H1 (cell line): ENCODE measurements at regions not wholly inside any gene's neighbourhood (a gene's known extent, or its start where the extent isn't known, plus 50 kb on each side); places are given as distances from the start of the nearest gene placed in this dataset.

Experiments used
- CTCF ChIA-PET: fragments of 300-600 bp; sonication (Branson Sonifier 250); formaldehyde crosslinking; loops from one replicate; lab custom pipeline; 2021; ENCODE audit not compliant: partially characterized antibody; lab: Charles Lee
- POLR2A ChIA-PET: fragments of 300-600 bp; sonication (Branson Sonifier 250); formaldehyde crosslinking; loops from one replicate; lab custom pipeline; 2021; ENCODE audit warnings: inconsistent platforms; ENCODE audit not compliant: partially characterized antibody; lab: Charles Lee
- DNase-seq, 2 experiments: peaks; one replicate each; pipeline versions ENCODE4 v3.0.0 to v3.0.0-alpha.2; 2010 to 2022; ENCODE audit warnings: low spot score in 2 of 2, low read depth in 1 of 2, mixed read lengths in 1 of 2
- FAIRE-seq: peaks from 2 replicates; lab custom pipeline; 2011; peaks lifted over from hg19 to GRCh38; lab: Jason Lieb, UNC
- H2AFZ ChIP-seq: 2 replicates; pipeline ENCODE4 v1.8.1; 2012; ENCODE audit warnings: low read length, inconsistent platforms
- H2AK5ac ChIP-seq: 2 replicates; pipeline ENCODE4 v1.6.1; 2013; ENCODE audit warnings: low read depth, low read length
- H2BK120ac ChIP-seq: replicated peaks from 2 replicates; pipeline ENCODE3; 2013; ENCODE audit warnings: low read depth, low read length, inconsistent platforms
- H2BK12ac ChIP-seq: 2 replicates; pipeline ENCODE4 v1.6.1; 2013; ENCODE audit warnings: low read depth, low read length
- H2BK15ac ChIP-seq: 2 replicates; pipeline ENCODE4 v1.6.1; 2013; ENCODE audit warnings: low read length
- H2BK20ac ChIP-seq: 2 replicates; pipeline ENCODE4 v1.6.1; 2013; ENCODE audit warnings: low read length
- H2BK5ac ChIP-seq: 2 replicates; pipeline ENCODE4 v1.6.1; 2013; ENCODE audit warnings: low read depth, low read length
- H3K14ac ChIP-seq: 2 replicates; pipeline ENCODE4 v1.6.1; 2013; ENCODE audit warnings: inconsistent platforms; ENCODE audit not compliant: insufficient read length
- H3K18ac ChIP-seq: 2 replicates; pipeline ENCODE4 v1.6.1; 2013; ENCODE audit warnings: low read length; ENCODE audit errors: extremely low read depth
- H3K23ac ChIP-seq: 2 replicates; pipeline ENCODE4 v1.6.1; 2013; ENCODE audit warnings: inconsistent platforms; ENCODE audit not compliant: insufficient read length
- H3K23me2 ChIP-seq: 2 replicates; pipeline ENCODE4 v1.6.1; 2013; ENCODE audit warnings: low read depth, low read length
- H3K27ac ChIP-seq: 2 replicates; pipeline ENCODE4 v1.6.1; 2011; ENCODE audit warnings: low read depth, low read length, inconsistent platforms
- H3K27me3 ChIP-seq, 4 experiments: replicated peaks in 1 of 4; 1 replicate in 1 of 4; 2 replicates in 3 of 4; pipeline versions ENCODE4 v1.6.1 to v1.8.1; 2011 to 2013; ENCODE audit warnings: low read length in 3 of 4, mild to moderate bottlenecking in 3 of 4, inconsistent platforms in 2 of 4, mixed read lengths in 2 of 4, moderate library complexity in 1 of 4; ENCODE audit not compliant: control insufficient read depth in 3 of 4, insufficient read depth in 3 of 4; ENCODE audit errors: extremely low read depth in 1 of 4
- H3K36me3 ChIP-seq, 4 experiments: 2 replicates each; pipeline versions ENCODE4 v1.6.1 to v1.8.1; 2011 to 2013; ENCODE audit warnings: mild to moderate bottlenecking in 4 of 4, low read length in 3 of 4, moderate library complexity in 2 of 4, control low read depth in 1 of 4, inconsistent platforms in 1 of 4; ENCODE audit not compliant: insufficient read depth in 4 of 4, control insufficient read depth in 2 of 4
- H3K4ac ChIP-seq: replicated peaks from 2 replicates; pipeline ENCODE3; 2013; ENCODE audit warnings: low read length, low read depth, mixed read lengths, inconsistent platforms; ENCODE audit not compliant: insufficient read length
- H3K4me1 ChIP-seq, 4 experiments: replicated peaks in 1 of 4; 1 replicate in 1 of 4; 2 replicates in 3 of 4; pipeline versions ENCODE4 v1.6.1 to v1.8.1; 2011 to 2013; ENCODE audit warnings: low read length in 3 of 4, inconsistent platforms in 2 of 4, mixed read lengths in 1 of 4; ENCODE audit not compliant: insufficient read depth in 4 of 4, control insufficient read depth in 3 of 4
- H3K4me2 ChIP-seq, 2 experiments: 2 replicates each; pipeline versions ENCODE4 v1.6.1 to v1.8.1; 2011 to 2013; ENCODE audit warnings: low read depth in 2 of 2, low read length in 2 of 2, control low read depth in 1 of 2, inconsistent platforms in 1 of 2, mild to moderate bottlenecking in 1 of 2; ENCODE audit not compliant: insufficient read depth in 1 of 2
- H3K4me3 ChIP-seq, 4 experiments: fragments of 200-600, 300-600 bp in 1 of 4; sonication (generic), shearing (Covaris generic), sonication (Bioruptor Twin) in 1 of 4; 2 replicates each; pipeline versions ENCODE4 v1.5.1 to v1.8.1; 2011 to 2016; ENCODE audit warnings: low read length in 4 of 4, low read depth in 3 of 4, control low read depth in 2 of 4, inconsistent platforms in 2 of 4, mild to moderate bottlenecking in 2 of 4, mixed read lengths in 1 of 4, moderate library complexity in 1 of 4; ENCODE audit not compliant: insufficient read depth in 2 of 4; ENCODE audit errors: extremely low read depth in 1 of 4
- H3K56ac ChIP-seq: replicated peaks from 2 replicates; pipeline ENCODE3; 2013; ENCODE audit warnings: low read depth, mild to moderate bottlenecking, mixed read lengths, low read length, inconsistent platforms; ENCODE audit not compliant: insufficient read length
- H3K79me1 ChIP-seq: 2 replicates; pipeline ENCODE4 v1.6.1; 2013; ENCODE audit warnings: low read depth, low read length, control low read depth
- H3K79me2 ChIP-seq, 2 experiments: 2 replicates each; pipeline versions ENCODE4 v1.6.1 to v1.8.1; 2012 to 2013; ENCODE audit warnings: low read length in 2 of 2, mild to moderate bottlenecking in 2 of 2, inconsistent platforms in 1 of 2; ENCODE audit not compliant: insufficient read depth in 2 of 2, control insufficient read depth in 1 of 2
- H3K9ac ChIP-seq, 4 experiments: replicated peaks in 1 of 4; 1 replicate in 1 of 4; 2 replicates in 3 of 4; pipeline versions ENCODE4 v1.6.1 to v1.8.1; 2011 to 2013; ENCODE audit warnings: low read depth in 3 of 4, low read length in 3 of 4, control low read depth in 2 of 4, mild to moderate bottlenecking in 2 of 4, moderate library complexity in 2 of 4, inconsistent platforms in 1 of 4; ENCODE audit errors: extremely low read depth in 1 of 4
- H3K9me3 ChIP-seq, 2 experiments: 2 replicates each; pipeline versions ENCODE4 v1.6.1 to v1.8.1; 2012 to 2013; ENCODE audit warnings: mild to moderate bottlenecking in 2 of 2, moderate library complexity in 2 of 2, control low read depth in 1 of 2, inconsistent platforms in 1 of 2, low read depth in 1 of 2, low read length in 1 of 2, mixed read lengths in 1 of 2; ENCODE audit not compliant: insufficient read depth in 2 of 2
- H4K20me1 ChIP-seq, 2 experiments: replicated peaks in 1 of 2; 2 replicates each; pipeline versions ENCODE3 to v1.8.1; 2011 to 2013; ENCODE audit warnings: inconsistent platforms in 2 of 2, low read length in 2 of 2, mild to moderate bottlenecking in 1 of 2; ENCODE audit not compliant: insufficient read depth in 2 of 2, control insufficient read depth in 1 of 2
- H4K5ac ChIP-seq: 2 replicates; pipeline ENCODE4 v1.6.1; 2013; ENCODE audit warnings: low read length, low read depth, mixed read lengths, inconsistent platforms; ENCODE audit not compliant: insufficient read length
- H4K8ac ChIP-seq: 2 replicates; pipeline ENCODE4 v1.8.0; 2013; ENCODE audit warnings: mild to moderate bottlenecking, moderate library complexity, low read length, inconsistent platforms; ENCODE audit not compliant: insufficient read depth; ENCODE audit errors: extremely low read depth
- H4K91ac ChIP-seq: replicated peaks from 2 replicates; pipeline ENCODE3; 2013; ENCODE audit warnings: low read length, mixed read lengths, inconsistent platforms; ENCODE audit not compliant: insufficient read length
- ASH2L ChIP-seq: fragments of 200-600, 300-600 bp; sonication (generic); IDR thresholded peaks from one replicate; pipeline ENCODE4 v1.7.1; 2017; ENCODE audit warnings: low read length
- BACH1 ChIP-seq: IDR thresholded peaks from 2 replicates; pipeline ENCODE4 v1.6.1; 2012; ENCODE audit warnings: low read length, improper control_type of control experiment
- E2F6 ChIP-seq: IDR thresholded peaks from 2 replicates; pipeline ENCODE4 v1.6.1; 2012; ENCODE audit warnings: inconsistent platforms
- HDAC6 ChIP-seq: IDR thresholded peaks from one replicate; pipeline ENCODE4 v1.7.1; 2012; ENCODE audit warnings: low read depth, mild to moderate bottlenecking, inconsistent platforms, low read length, moderate library complexity
- JUN ChIP-seq: IDR thresholded peaks from 2 replicates; pipeline ENCODE4 v1.6.1; 2011; ENCODE audit warnings: low read depth, mild to moderate bottlenecking, improper control_type of control experiment, low read length
- NANOG ChIP-seq: IDR thresholded peaks from 2 replicates; pipeline ENCODE4 v1.6.1; 2011; ENCODE audit warnings: low read length, low read depth, mild to moderate bottlenecking, inconsistent platforms; ENCODE audit not compliant: insufficient read depth, poor library complexity, severe bottlenecking
- TAF7 ChIP-seq: optimal IDR thresholded peaks from 2 replicates; pipeline ENCODE3; 2011; ENCODE audit warnings: low read depth, mild to moderate bottlenecking, inconsistent platforms, low read length, moderate library complexity, borderline replicate concordance
- YY1 ChIP-seq: IDR thresholded peaks from 2 replicates; pipeline ENCODE4 v1.6.1; 2011; ENCODE audit warnings: low read depth, mild to moderate bottlenecking, low read length
- WGBS, 2 experiments: shearing (Covaris generic) in 1 of 2; methylation state at CpG; one replicate each; pipeline versions ENCODE4 v1.1.6 to v1.1.7; 2013 to 2015; ENCODE audit warnings: low lambda C conversion rate in 2 of 2, mixed read lengths in 2 of 2, inconsistent platforms in 1 of 2, low coverage in 1 of 2, missing lambda C conversion rate in 1 of 2; ENCODE audit not compliant: insufficient replicate concordance in 2 of 2, insufficient coverage in 1 of 2, insufficient read length in 1 of 2; ENCODE audit errors: extremely low coverage in 1 of 2, missing lambda C conversion rate in 1 of 2; 5-methylcytosine and 5-hydroxymethylcytosine counted together

DNA sequence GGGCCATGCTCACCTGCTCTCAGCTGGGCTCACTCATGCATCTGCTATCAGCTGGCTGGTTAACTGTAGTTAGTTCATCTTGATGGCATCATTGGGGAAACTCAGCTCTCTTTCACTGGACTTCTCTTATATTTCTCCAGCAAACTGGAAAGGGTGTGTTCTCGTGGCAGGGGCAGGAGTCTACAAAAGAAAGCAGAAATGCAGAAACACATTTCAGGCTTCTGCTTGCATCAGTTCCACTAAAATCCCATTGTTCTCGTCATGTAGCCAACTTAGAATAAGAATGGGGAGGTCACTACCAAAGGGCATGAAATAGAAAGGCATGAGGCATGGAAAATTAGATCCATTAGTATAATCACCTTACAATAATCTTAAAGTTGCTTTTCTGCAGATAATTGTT lies 207.3 kb downstream of the NRIP1 start:
- Histone ChIP-seq H2BK12ac (no peak overlapping the region), H3K9ac (no peak overlapping the region), H4K20me1 (no peaks in the 10 kb centered on the region), H4K8ac (no peak overlapping the region), H2BK5ac (no peak overlapping the region), H4K91ac (no peak overlapping the region), H3K14ac (no peak overlapping the region), H3K79me1 (no peaks in the 10 kb centered on the region), H3K36me3 (no peaks in the 10 kb centered on the region), H3K9me3 (peaks cover 7 to 14% of the 10 kb centered on the region in 2 experiments; a peak in 3 of 4 replicates), H3K27me3 (no peaks in the 10 kb centered on the region), H2BK20ac (0 out of 2 replicates have a peak overlapping the region, but pooled peaks have one; percentile 57), H2BK120ac (no peak overlapping the region), H3K4me2 (peak overlapping the region in 1 of 2 experiments; percentile 56; a peak in 1 of 4 replicates), H3K4ac (no peak overlapping the region), H2AK5ac (no peak overlapping the region), H2BK15ac (no peak overlapping the region), H3K56ac (no peak overlapping the region), H3K79me2 (no peaks in the 10 kb centered on the region), H3K27ac (no peak overlapping the region), H3K23me2 (no peaks in the 10 kb centered on the region), H3K4me1 (peaks cover 0 to 5% (median 0%) of the 10 kb centered on the region in 4 experiments; a peak in 2 of 7 replicates), H4K5ac (no peak overlapping the region), H3K4me3 (no peak overlapping the region), H3K23ac (no peak overlapping the region), H2AFZ (no peak overlapping the region; the same call in 1 of the 2 replicates), H3K18ac (no peak overlapping the region)
- CTCF ChIA-PET: interaction anchor here (0.8 to 1.1 kb wide), 3 partner anchors 12 to 625 kb away, joined by 3 to 4 read pairs (median 3); no protein-coding TSS in a partner anchor
- FAIRE-seq: no peak
- 51% methylated on average over 2 of the region's 2 CpGs; no CpG with 5 or more reads in 1 of the 2 experiments for WGBS, 2 experiments
- POLR2A ChIA-PET: no interaction called here
- TF ChIP-seq TAF7 (no peak), ASH2L (no peak), JUN (no peak), NANOG (no peak), BACH1 (no peak), E2F6 (no peak), HDAC6 (no peak), YY1 (no peak)
- DNase-seq: no peak
